ENCODE measurements at regions not wholly inside any gene's neighbourhood (a gene's known extent, or its start where the extent isn't known, plus 50 kb on each side); places are given as distances from the start of the nearest gene placed in this dataset.
A peak's percentile ranks its signal among the peaks of the same experiment; 100 is the strongest.

GRCh38 chr2:239630618-239631286, 229.9 kb upstream of the HDAC4 start:
- H3K4me2 ChIP-seq (ENCODE audit: extremely low read depth, insufficient read depth, low read length) = no peak overlapping the region

GRCh38 chr2:239629926-239630617, 229.3 kb upstream of the HDAC4 start:
- H3K36me3 ChIP-seq (ENCODE audit: control insufficient read depth, insufficient read depth, low read length) = no peaks in the 10 kb centered on the region
- no peaks in the 10 kb centered on the region for H4K20me1 ChIP-seq (ENCODE audit: control insufficient read depth, extremely low read depth, insufficient read depth, low read length)
- peak in 1 of 2 donors; percentile 27 for DNase-seq (ENCODE audit: low read depth in 2 of 2)
- H3K27ac ChIP-seq (ENCODE audit: insufficient read depth, low read length) = no peak overlapping the region
- TF ChIP-seq CTCF (conservative IDR thresholded peaks at IDR 0.05 in 1 of 2, IDR thresholded peaks at IDR 0.05 in 1 of 2; ENCODE audit: low read depth in 1 of 2, low read length in 2 of 2) (no peak), EZH2 (IDR thresholded peaks at IDR 0.05; ENCODE audit: low read length, missing control alignments) (no peak)
- H3K4me1 ChIP-seq (ENCODE audit: control insufficient read depth, extremely low read depth, insufficient read depth, low read length) = no peaks in the 10 kb centered on the region
- no peaks in the 10 kb centered on the region for H3K9me3 ChIP-seq (ENCODE audit: control insufficient read depth, insufficient read depth, low read depth, low read length)
- no peak overlapping the region for H3K9ac ChIP-seq (ENCODE audit: insufficient read depth, low read length)
- no peak overlapping the region for H2AFZ ChIP-seq (ENCODE audit: low read length)
- H3K4me2 ChIP-seq (ENCODE audit: extremely low read depth, insufficient read depth, low read length) = no peak overlapping the region
- H3K79me2 ChIP-seq (ENCODE audit: control insufficient read depth, insufficient read depth, low read length) = no peaks in the 10 kb centered on the region
- H3K4me3 ChIP-seq (replicated peaks in 1 of 4; ENCODE audit: control extremely low read depth in 1 of 4, insufficient read depth in 1 of 4, low read depth in 3 of 4, low read length in 4 of 4) = no peak overlapping the region
- no peaks in the 10 kb centered on the region for H3K27me3 ChIP-seq (ENCODE audit: control insufficient read depth, insufficient read depth, low read length)

More at GRCh38 chr2:239630618-239631286, 229.9 kb upstream of the HDAC4 start:
- H3K79me2 ChIP-seq (ENCODE audit: control insufficient read depth, insufficient read depth, low read length) = no peaks in the 10 kb centered on the region
- H4K20me1 ChIP-seq (ENCODE audit: control insufficient read depth, extremely low read depth, insufficient read depth, low read length) = no peaks in the 10 kb centered on the region
- no peaks in the 10 kb centered on the region for H3K27me3 ChIP-seq (ENCODE audit: control insufficient read depth, insufficient read depth, low read length)
- H3K4me1 ChIP-seq (ENCODE audit: control insufficient read depth, extremely low read depth, insufficient read depth, low read length) = no peaks in the 10 kb centered on the region
- DNase-seq (ENCODE audit: low read depth in 2 of 2) = peak; percentile 62 to 82
- no peak overlapping the region for H3K9ac ChIP-seq (ENCODE audit: insufficient read depth, low read length)
- no peak overlapping the region for H3K4me3 ChIP-seq (replicated peaks in 1 of 4; ENCODE audit: control extremely low read depth in 1 of 4, insufficient read depth in 1 of 4, low read depth in 3 of 4, low read length in 4 of 4)
- TF ChIP-seq EZH2 (IDR thresholded peaks at IDR 0.05; ENCODE audit: low read length, missing control alignments) (no peak), CTCF (conservative IDR thresholded peaks at IDR 0.05 in 1 of 2, IDR thresholded peaks at IDR 0.05 in 1 of 2; ENCODE audit: low read depth in 1 of 2, low read length in 2 of 2) (no peak)
- no peaks in the 10 kb centered on the region for H3K36me3 ChIP-seq (ENCODE audit: control insufficient read depth, insufficient read depth, low read length)
- no peaks in the 10 kb centered on the region for H3K9me3 ChIP-seq (ENCODE audit: control insufficient read depth, insufficient read depth, low read depth, low read length)
- no peak overlapping the region for H2AFZ ChIP-seq (ENCODE audit: low read length)
- no peak overlapping the region for H3K27ac ChIP-seq (ENCODE audit: insufficient read depth, low read length)

GRCh38 chr2:239626961-239627592, 226.3 kb upstream of the HDAC4 start:
- no peak overlapping the region for H3K4me2 ChIP-seq (ENCODE audit: extremely low read depth, insufficient read depth, low read length)
- DNase-seq (ENCODE audit: low read depth in 2 of 2) = peak in 1 of 2 donors; percentile 25
- no peak overlapping the region for H3K27ac ChIP-seq (ENCODE audit: insufficient read depth, low read length)
- H2AFZ ChIP-seq (ENCODE audit: low read length) = no peak overlapping the region
- no peaks in the 10 kb centered on the region for H4K20me1 ChIP-seq (ENCODE audit: control insufficient read depth, extremely low read depth, insufficient read depth, low read length)
- no peaks in the 10 kb centered on the region for H3K9me3 ChIP-seq (ENCODE audit: control insufficient read depth, insufficient read depth, low read depth, low read length)
- H3K4me1 ChIP-seq (ENCODE audit: control insufficient read depth, extremely low read depth, insufficient read depth, low read length) = no peaks in the 10 kb centered on the region
- no peaks in the 10 kb centered on the region for H3K27me3 ChIP-seq (ENCODE audit: control insufficient read depth, insufficient read depth, low read length)
- H3K9ac ChIP-seq (ENCODE audit: insufficient read depth, low read length) = no peak overlapping the region
- no peak overlapping the region for H3K4me3 ChIP-seq (replicated peaks in 1 of 4; ENCODE audit: control extremely low read depth in 1 of 4, insufficient read depth in 1 of 4, low read depth in 3 of 4, low read length in 4 of 4)
- H3K79me2 ChIP-seq (ENCODE audit: control insufficient read depth, insufficient read depth, low read length) = no peaks in the 10 kb centered on the region
- H3K36me3 ChIP-seq (ENCODE audit: control insufficient read depth, insufficient read depth, low read length) = no peaks in the 10 kb centered on the region
- TF ChIP-seq CTCF (conservative IDR thresholded peaks at IDR 0.05 in 1 of 2, IDR thresholded peaks at IDR 0.05 in 1 of 2; ENCODE audit: low read depth in 1 of 2, low read length in 2 of 2) (no peak), EZH2 (IDR thresholded peaks at IDR 0.05; ENCODE audit: low read length, missing control alignments) (no peak)
